Right cardiac atrium (tissue), 5 donors: ENCODE measurements at regions not wholly inside any gene's neighbourhood (a gene's known extent, or its start where the extent isn't known, plus 50 kb on each side); places are given as distances from the start of the nearest gene placed in this dataset.

Experiments used
- ATAC-seq, 2 donors: fragments of 200-7000 bp; cut with Tn5 transposase; one replicate each; pipeline versions ENCODE4 v1.8.0 to v1.9.1; 2020; ENCODE audit warnings: moderate library complexity in 2 of 2, mild to moderate bottlenecking in 1 of 2
- DNase-seq, 3 donors: peaks; one replicate each; pipeline ENCODE4 v3.0.0-alpha.2; 2020
- H3K27ac ChIP-seq: one replicate; pipeline ENCODE4 v1.5.1; 2013; ENCODE audit warnings: mild to moderate bottlenecking, low read length, control low read depth, moderate library complexity
- H3K27me3 ChIP-seq: one replicate; pipeline ENCODE4 v1.6.1; 2013; ENCODE audit not compliant: control insufficient read depth, insufficient read depth
- H3K4me1 ChIP-seq: one replicate; pipeline ENCODE4 v1.6.1; 2013; ENCODE audit warnings: low read length; ENCODE audit not compliant: control insufficient read depth, insufficient read depth
- H3K4me3 ChIP-seq: one replicate; pipeline ENCODE4 v1.5.1; 2013; ENCODE audit warnings: low read length, control low read depth
- H3K9me3 ChIP-seq: one replicate; pipeline ENCODE4 v1.6.1; 2013; ENCODE audit warnings: low read length; ENCODE audit not compliant: control insufficient read depth
- WGBS: extraction: QIAGEN DNeasy Blood & Tissue Kit; methylation state at CpG from one replicate; pipeline ENCODE4 v1.1.7; 2013; 5-methylcytosine and 5-hydroxymethylcytosine counted together
- intact Hi-C, 4 donors: fragments of 100-400 bp; cut with DNase I; formaldehyde crosslinking; loops; one replicate each; pipeline versions ENCODE4 v1.11.0 to v1.14.0; 2022 to 2023
- donor health status: healthy with polysubstance abuse.
- donor health status: DM: no; HTN: yes; CAD: no.
- donor health status: DM: no; HTN: no; CAD: no.
- donor health status: DM: no; HTN: yes; CAD: no; lungs with severe emphysema.
- donor health status: DM: yes; HTN: yes; CAD: no.

GRCh38 chr2:5227062-5227699, 465.0 kb upstream of the SOX11 start:
- WGBS = 76% methylated on average over 4 of the region's 4 CpGs

GRCh38 chr2:5229574-5229973, 462.6 kb upstream of the SOX11 start:
- WGBS = 60% methylated on average over 2 of the region's 2 CpGs
- Histone ChIP-seq H3K4me3 (no peak overlapping the region), H3K27me3 (no peaks in the 10 kb centered on the region), H3K27ac (no peak overlapping the region), H3K4me1 (no peaks in the 10 kb centered on the region), H3K9me3 (no peaks in the 10 kb centered on the region)
- intact Hi-C loops = no loop called here
- ATAC-seq = no peak
- no peak for DNase-seq

More at GRCh38 chr2:5227062-5227699, 465.0 kb upstream of the SOX11 start:
- intact Hi-C loops = no loop called here
- Histone ChIP-seq H3K27ac (no peak overlapping the region), H3K4me1 (no peaks in the 10 kb centered on the region), H3K27me3 (no peaks in the 10 kb centered on the region), H3K4me3 (no peak overlapping the region), H3K9me3 (no peaks in the 10 kb centered on the region)
- ATAC-seq = no peak
- no peak for DNase-seq

GRCh38 chr2:5230444-5230843, 461.7 kb upstream of the SOX11 start:
- Histone ChIP-seq H3K27ac (no peak overlapping the region), H3K9me3 (no peaks in the 10 kb centered on the region)
- no peak for ATAC-seq

GRCh38 chr2:5230855-5231254, 461.3 kb upstream of the SOX11 start:
- no peak for ATAC-seq
- 34% methylated on average over 3 of the region's 3 CpGs for WGBS
- H3K27ac ChIP-seq = no peak overlapping the region

More at GRCh38 chr2:5230444-5230843, 461.7 kb upstream of the SOX11 start:
- no peak for DNase-seq
- H3K4me1 ChIP-seq = no peaks in the 10 kb centered on the region
- intact Hi-C loops = no loop called here
- no peak overlapping the region for H3K4me3 ChIP-seq
- H3K27me3 ChIP-seq = no peaks in the 10 kb centered on the region
- WGBS = 76% methylated on average over 8 of the region's 8 CpGs

GRCh38 chr2:5231287-5231686, 460.9 kb upstream of the SOX11 start:
- ATAC-seq (no peak), DNase-seq (no peak)
- Histone ChIP-seq H3K9me3 (no peaks in the 10 kb centered on the region), H3K4me1 (no peaks in the 10 kb centered on the region), H3K27ac (no peak overlapping the region), H3K4me3 (no peak overlapping the region), H3K27me3 (no peaks in the 10 kb centered on the region)
- 85% methylated on average over 2 of the region's 2 CpGs for whole genome bisulfite sequencing
- intact Hi-C loops = no loop called here

More at GRCh38 chr2:5230855-5231254, 461.3 kb upstream of the SOX11 start:
- intact Hi-C loops = no loop called here
- Histone ChIP-seq H3K9me3 (no peaks in the 10 kb centered on the region), H3K27me3 (no peaks in the 10 kb centered on the region), H3K4me3 (no peak overlapping the region), H3K4me1 (no peaks in the 10 kb centered on the region)
- DNase-seq = no peak

- Histone ChIP-seq H3K27ac (no peak overlapping the region), H3K27me3 (no peaks in the 10 kb centered on the region), H3K9me3 (no peaks in the 10 kb centered on the region), H3K4me1 (no peaks in the 10 kb centered on the region), H3K4me3 (no peak overlapping the region)
- intact Hi-C loops = no loop called here
- ATAC-seq = no peak
- 85% methylated on average over 2 of the region's 2 CpGs for WGBS
- no peak for DNase-seq
Observed at GRCh38 chr2:5234563-5234962, 457.6 kb upstream of the SOX11 start.

- H3K9me3 ChIP-seq = no peaks in the 10 kb centered on the region
- no peak overlapping the region for H3K4me3 ChIP-seq
- WGBS = 81% methylated on average over 9 of the region's 9 CpGs
- ATAC-seq (no peak), DNase-seq (no peak)
- intact Hi-C loops = no loop called here
- no peak overlapping the region for H3K27ac ChIP-seq
- no peaks in the 10 kb centered on the region for H3K27me3 ChIP-seq
- H3K4me1 ChIP-seq = no peaks in the 10 kb centered on the region
Observed at GRCh38 chr2:5235701-5236100, 456.5 kb upstream of the SOX11 start.

- DNase-seq (no peak), ATAC-seq (no peak)
- H3K4me3 ChIP-seq = no peak overlapping the region
- no peak overlapping the region for H3K27ac ChIP-seq
- intact Hi-C loops = no loop called here
- H3K27me3 ChIP-seq = no peaks in the 10 kb centered on the region
- H3K9me3 ChIP-seq = no peaks in the 10 kb centered on the region
- WGBS = 50% methylated on average over 4 of the region's 4 CpGs
- H3K4me1 ChIP-seq = no peaks in the 10 kb centered on the region
Observed at GRCh38 chr2:5236249-5236648, 455.9 kb upstream of the SOX11 start.

- Histone ChIP-seq H3K27ac (no peak overlapping the region), H3K4me3 (no peak overlapping the region), H3K4me1 (no peaks in the 10 kb centered on the region), H3K9me3 (no peaks in the 10 kb centered on the region), H3K27me3 (peaks cover 3% of the 10 kb centered on the region)
- no peak for ATAC-seq
- intact Hi-C loops = no loop called here
- 54% methylated on average over 3 of the region's 3 CpGs for WGBS
- no peak for DNase-seq
Observed at GRCh38 chr2:5242751-5243150, 449.4 kb upstream of the SOX11 start.

GRCh38 chr2:5250482-5250881, 441.7 kb upstream of the SOX11 start:
- no peaks in the 10 kb centered on the region for H3K9me3 ChIP-seq
- ATAC-seq (no peak), DNase-seq (no peak)
- 46% methylated on average over 5 of the region's 5 CpGs for WGBS
- peaks cover 3% of the 10 kb centered on the region for H3K27me3 ChIP-seq
- H3K4me1 ChIP-seq = no peaks in the 10 kb centered on the region
- intact Hi-C loops = no loop called here
- no peak overlapping the region for H3K4me3 ChIP-seq
- H3K27ac ChIP-seq = no peak overlapping the region

GRCh38 chr2:5253263-5253662, 438.9 kb upstream of the SOX11 start:
- H3K27ac ChIP-seq = no peak overlapping the region
- intact Hi-C loops = no loop called here
- no peak for DNase-seq
- H3K4me3 ChIP-seq = no peak overlapping the region
- WGBS = 89% methylated on average over 9 of the region's 9 CpGs
- no peaks in the 10 kb centered on the region for H3K4me1 ChIP-seq
- no peaks in the 10 kb centered on the region for H3K27me3 ChIP-seq
- ATAC-seq = no peak
- no peaks in the 10 kb centered on the region for H3K9me3 ChIP-seq

- Histone ChIP-seq H3K4me1 (no peaks in the 10 kb centered on the region), H3K27ac (no peak overlapping the region), H3K9me3 (no peaks in the 10 kb centered on the region), H3K4me3 (no peak overlapping the region), H3K27me3 (no peaks in the 10 kb centered on the region)
- WGBS = 89% methylated on average over 8 of the region's 8 CpGs
- DNase-seq = no peak
- no peak for ATAC-seq
- intact Hi-C loops = no loop called here
Observed at GRCh38 chr2:5254791-5255332, 437.3 kb upstream of the SOX11 start.
